AG10803 (cell line): ENCODE measurements at regions not wholly inside any gene's neighbourhood (a gene's known extent, or its start where the extent isn't known, plus 50 kb on each side); places are given as distances from the start of the nearest gene placed in this dataset.

Experiments used
- DNase-seq: peaks from one replicate; pipeline ENCODE4 v3.0.0; 2010; ENCODE audit warnings: low read depth
- H3K4me3 ChIP-seq: 2 replicates; pipeline ENCODE4 v1.5.1; 2011; ENCODE audit warnings: mild to moderate bottlenecking, low read length, control low read depth
- TF ChIP-seq, protein P1 (sequence below): conservative IDR thresholded peaks from 2 replicates; pipeline ENCODE4 v1.5.1; 2011; ENCODE audit warnings: mild to moderate bottlenecking, low read length, control low read depth, inconsistent platforms

GRCh38 chr10:62643606-62644587 is 160.6 kb upstream of the ADO start:
- H3K4me3 ChIP-seq: no peak overlapping the region
- DNase-seq: no peak
- TF ChIP-seq, protein P1, sequence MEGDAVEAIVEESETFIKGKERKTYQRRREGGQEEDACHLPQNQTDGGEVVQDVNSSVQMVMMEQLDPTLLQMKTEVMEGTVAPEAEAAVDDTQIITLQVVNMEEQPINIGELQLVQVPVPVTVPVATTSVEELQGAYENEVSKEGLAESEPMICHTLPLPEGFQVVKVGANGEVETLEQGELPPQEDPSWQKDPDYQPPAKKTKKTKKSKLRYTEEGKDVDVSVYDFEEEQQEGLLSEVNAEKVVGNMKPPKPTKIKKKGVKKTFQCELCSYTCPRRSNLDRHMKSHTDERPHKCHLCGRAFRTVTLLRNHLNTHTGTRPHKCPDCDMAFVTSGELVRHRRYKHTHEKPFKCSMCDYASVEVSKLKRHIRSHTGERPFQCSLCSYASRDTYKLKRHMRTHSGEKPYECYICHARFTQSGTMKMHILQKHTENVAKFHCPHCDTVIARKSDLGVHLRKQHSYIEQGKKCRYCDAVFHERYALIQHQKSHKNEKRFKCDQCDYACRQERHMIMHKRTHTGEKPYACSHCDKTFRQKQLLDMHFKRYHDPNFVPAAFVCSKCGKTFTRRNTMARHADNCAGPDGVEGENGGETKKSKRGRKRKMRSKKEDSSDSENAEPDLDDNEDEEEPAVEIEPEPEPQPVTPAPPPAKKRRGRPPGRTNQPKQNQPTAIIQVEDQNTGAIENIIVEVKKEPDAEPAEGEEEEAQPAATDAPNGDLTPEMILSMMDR: no peak

- DNase-seq: no peak
- TF ChIP-seq, protein P1: no peak
- no peak overlapping the region for H3K4me3 ChIP-seq
These were observed 157.0 kb upstream of the ADO start for GRCh38 chr10:62647375-62648092.

GRCh38 chr10:62648921-62649320 is 155.6 kb upstream of the ADO start:
- TF ChIP-seq, protein P1: no peak
- no peak for DNase-seq

DNA sequence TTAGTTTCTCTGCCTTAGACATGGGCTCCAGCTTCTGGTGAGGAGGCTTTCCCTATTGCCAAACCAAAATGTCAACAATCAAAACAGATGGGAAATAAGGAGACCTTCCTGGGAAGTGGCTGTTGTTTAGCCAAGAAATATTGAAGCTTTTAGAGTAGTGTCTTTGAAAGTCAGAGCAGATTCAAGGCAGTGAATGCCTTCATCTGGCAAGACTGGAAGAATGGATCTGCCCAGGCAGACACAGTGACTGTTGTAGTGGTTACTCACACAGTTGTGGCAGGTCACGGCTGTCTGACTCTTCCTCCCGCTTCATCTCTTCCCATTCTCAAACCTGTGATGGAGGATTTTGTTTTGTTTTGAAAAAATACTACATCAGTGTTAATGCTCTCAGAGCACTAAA is 154.1 kb upstream of the ADO start:
- TF ChIP-seq, protein P1: no peak
- no peak overlapping the region for H3K4me3 ChIP-seq
- peak; percentile 32 for DNase-seq

More at GRCh38 chr10:62648921-62649320, 155.6 kb upstream of the ADO start:
- H3K4me3 ChIP-seq: no peak overlapping the region

DNA sequence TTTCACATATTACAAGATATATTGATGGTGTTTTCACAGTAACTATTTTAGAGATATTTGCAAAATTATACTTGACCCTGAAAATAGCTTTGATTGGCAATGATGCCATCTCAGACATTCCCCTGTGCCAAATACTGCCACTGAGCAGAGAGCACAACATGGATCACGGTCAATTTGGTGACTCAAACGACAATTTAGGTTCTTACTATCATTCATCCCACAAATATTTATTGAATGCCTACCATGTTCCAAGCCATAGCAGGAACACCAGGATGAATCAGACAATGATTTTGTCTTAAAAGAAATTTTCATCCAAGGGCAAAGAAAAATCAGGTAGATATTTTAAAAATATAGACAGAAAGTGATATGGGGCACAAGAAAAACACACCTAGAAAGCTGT is 153.2 kb upstream of the ADO start:
- TF ChIP-seq, protein P1: no peak
- no peak overlapping the region for H3K4me3 ChIP-seq
- DNase-seq: peak; percentile 65

DNA sequence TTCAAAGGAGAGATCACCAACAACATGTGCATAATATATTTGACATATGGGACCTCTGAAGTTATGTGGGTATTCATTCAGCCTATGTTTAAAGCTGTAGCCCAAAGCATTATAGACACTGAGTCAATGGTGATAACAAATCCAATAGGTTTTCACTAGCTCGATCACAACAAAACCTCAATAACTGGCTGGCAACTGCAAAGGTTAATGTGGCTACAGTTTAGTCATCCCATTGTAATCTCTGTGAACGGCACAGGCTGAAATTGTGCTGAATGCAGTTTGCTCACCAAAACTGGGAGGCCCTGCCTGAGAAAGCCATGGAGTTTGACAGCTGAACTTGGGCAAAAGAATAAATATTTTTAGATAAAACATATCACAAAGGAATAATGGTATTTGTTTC is 152.4 kb upstream of the ADO start:
- TF ChIP-seq, protein P1: no peak
- DNase-seq: peak; percentile 61
- H3K4me3 ChIP-seq: no peak overlapping the region
